HL-60 (cell line): ENCODE measurements at regions not wholly inside any gene's neighbourhood (a gene's known extent, or its start where the extent isn't known, plus 50 kb on each side); places are given as distances from the start of the nearest gene placed in this dataset.

Source experiments
- DNase-seq, 2 experiments: peaks; one replicate each; pipeline ENCODE4 v3.0.0-alpha.2; 2010 to 2020; ENCODE audit warnings: low read depth in 1 of 2, low spot score in 1 of 2
- H3K27ac ChIP-seq: fragments of 250-450 bp; sonication (Bioruptor Pico); replicated peaks from 2 replicates; pipeline ENCODE4 v1.5.1; 2020; ENCODE audit warnings: mild to moderate bottlenecking, moderate library complexity
- H3K27me3 ChIP-seq: fragments of 250-450 bp; sonication (Bioruptor Pico); 2 replicates; pipeline ENCODE4 v1.5.1; 2021; ENCODE audit warnings: mild to moderate bottlenecking, moderate library complexity; ENCODE audit not compliant: insufficient read depth, poor library complexity, severe bottlenecking
- H3K4me3 ChIP-seq: replicated peaks from 2 replicates; pipeline ENCODE4 v1.5.1; 2011; ENCODE audit warnings: mild to moderate bottlenecking, control low read depth, low read length; ENCODE audit not compliant: insufficient read depth
- CTCF ChIP-seq: IDR thresholded peaks from one replicate; pipeline ENCODE4 v1.5.1; 2011; ENCODE audit warnings: low read length, control low read depth, inconsistent platforms; ENCODE audit not compliant: insufficient read depth
- GABPA ChIP-seq: IDR thresholded peaks from 2 replicates; pipeline ENCODE4 v1.6.1; 2012; ENCODE audit warnings: low read depth
- POLR2AphosphoS5 ChIP-seq: IDR thresholded peaks from 2 replicates; pipeline ENCODE4 v1.6.1; 2012; ENCODE audit warnings: low read depth
- REST ChIP-seq: IDR thresholded peaks from 2 replicates; pipeline ENCODE4 v1.6.1; 2012; ENCODE audit warnings: low read depth; ENCODE audit not compliant: insufficient replicate concordance
- SPI1 ChIP-seq: IDR thresholded peaks from 2 replicates; pipeline ENCODE4 v1.6.1; 2012; ENCODE audit warnings: low read depth, mild to moderate bottlenecking, borderline replicate concordance

- peaks cover 4% of the 10 kb centered on the region for H3K27me3 ChIP-seq
- no peak overlapping the region for H3K27ac ChIP-seq
- DNase-seq, result no peak
- H3K4me3 ChIP-seq, result no peak overlapping the region
- no peak for TF ChIP-seq REST
- no peak for TF ChIP-seq POLR2AphosphoS5
- TF ChIP-seq CTCF, result no peak
- TF ChIP-seq GABPA, result no peak
- TF ChIP-seq SPI1, result no peak
Measured at GRCh38 chr1:22284906-22285548, 142.1 kb upstream of the WNT4 start.

- no peak overlapping the region for H3K4me3 ChIP-seq
- peaks cover 4% of the 10 kb centered on the region for H3K27me3 ChIP-seq
- no peak overlapping the region for H3K27ac ChIP-seq
- TF ChIP-seq POLR2AphosphoS5, result no peak
- no peak for TF ChIP-seq REST
- no peak for TF ChIP-seq CTCF
- no peak for TF ChIP-seq SPI1
- no peak for TF ChIP-seq GABPA
- DNase-seq, result no peak
Measured at GRCh38 chr1:22285549-22286396, 142.9 kb upstream of the WNT4 start.

GRCh38 chr1:22286491-22286890 lies 143.6 kb upstream of the WNT4 start:
- no peak overlapping the region for H3K4me3 ChIP-seq
- no peak for TF ChIP-seq CTCF
- TF ChIP-seq POLR2AphosphoS5, result no peak
- TF ChIP-seq SPI1, result no peak
- TF ChIP-seq REST, result no peak
- no peak for TF ChIP-seq GABPA
- peaks cover 4% of the 10 kb centered on the region for H3K27me3 ChIP-seq
- no peak overlapping the region for H3K27ac ChIP-seq
- no peak for DNase-seq
